OCI-LY7 (cell line): ENCODE measurements at regions not wholly inside any gene's neighbourhood (a gene's known extent, or its start where the extent isn't known, plus 50 kb on each side); places are given as distances from the start of the nearest gene placed in this dataset.

Experiments used
- EZH2phosphoT487 ChIP-seq: fragments of 200-600 bp; sonication (generic); IDR thresholded peaks from 2 replicates; pipeline ENCODE4 v1.6.1; 2018; ENCODE audit warnings: low read depth, borderline replicate concordance, mild to moderate bottlenecking, mixed run types, antibody characterized with exemption, low read length, moderate library complexity, mixed read lengths
- TF ChIP-seq, protein P1 (sequence below): fragments of 200-600 bp; sonication (generic); conservative IDR thresholded peaks from 2 replicates; pipeline ENCODE4 v1.5.1; 2014; ENCODE audit warnings: mild to moderate bottlenecking, antibody characterized with exemption, low read length, moderate library complexity, mixed read lengths

DNA sequence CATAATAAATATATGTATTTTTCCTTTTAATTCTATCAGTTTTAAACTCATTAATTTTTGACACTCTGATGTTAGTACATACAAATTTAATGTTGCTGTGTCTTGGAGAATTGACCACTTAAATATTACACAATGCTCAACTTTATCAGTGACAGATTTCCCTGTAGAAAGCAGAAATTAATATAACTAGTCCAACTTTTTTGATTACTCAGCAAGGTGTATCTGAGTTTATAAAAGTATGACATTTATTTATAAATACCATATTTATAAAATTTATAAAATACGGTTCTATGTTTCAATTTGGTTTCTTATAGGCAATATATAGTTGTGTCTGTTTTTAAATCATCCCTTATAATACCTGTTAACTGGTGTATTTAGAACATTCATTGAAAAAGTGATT is 350.0 kb upstream of the EYS start:
- TF ChIP-seq, protein P1, sequence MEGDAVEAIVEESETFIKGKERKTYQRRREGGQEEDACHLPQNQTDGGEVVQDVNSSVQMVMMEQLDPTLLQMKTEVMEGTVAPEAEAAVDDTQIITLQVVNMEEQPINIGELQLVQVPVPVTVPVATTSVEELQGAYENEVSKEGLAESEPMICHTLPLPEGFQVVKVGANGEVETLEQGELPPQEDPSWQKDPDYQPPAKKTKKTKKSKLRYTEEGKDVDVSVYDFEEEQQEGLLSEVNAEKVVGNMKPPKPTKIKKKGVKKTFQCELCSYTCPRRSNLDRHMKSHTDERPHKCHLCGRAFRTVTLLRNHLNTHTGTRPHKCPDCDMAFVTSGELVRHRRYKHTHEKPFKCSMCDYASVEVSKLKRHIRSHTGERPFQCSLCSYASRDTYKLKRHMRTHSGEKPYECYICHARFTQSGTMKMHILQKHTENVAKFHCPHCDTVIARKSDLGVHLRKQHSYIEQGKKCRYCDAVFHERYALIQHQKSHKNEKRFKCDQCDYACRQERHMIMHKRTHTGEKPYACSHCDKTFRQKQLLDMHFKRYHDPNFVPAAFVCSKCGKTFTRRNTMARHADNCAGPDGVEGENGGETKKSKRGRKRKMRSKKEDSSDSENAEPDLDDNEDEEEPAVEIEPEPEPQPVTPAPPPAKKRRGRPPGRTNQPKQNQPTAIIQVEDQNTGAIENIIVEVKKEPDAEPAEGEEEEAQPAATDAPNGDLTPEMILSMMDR = no peak
- no peak for TF ChIP-seq EZH2phosphoT487
